Gastrocnemius medialis (tissue), 4 donors: ENCODE measurements at regions not wholly inside any gene's neighbourhood (a gene's known extent, or its start where the extent isn't known, plus 50 kb on each side); places are given as distances from the start of the nearest gene placed in this dataset.

Source experiments
- ATAC-seq, 2 donors: fragments of 150-250 bp; one replicate each; pipeline ENCODE4 v1.9.1; 2016
- DNase-seq, 2 donors: peaks; one replicate each; pipeline ENCODE4 v3.0.0-alpha.2; 2019
- H3K27ac ChIP-seq, 4 donors: fragments of 200-600 bp; sonication (generic); 1 replicate in 1 of 4; 2 replicates in 3 of 4; pipeline ENCODE4 v1.5.1; 2016 to 2018; ENCODE audit warnings: mild to moderate bottlenecking in 2 of 4, moderate library complexity in 1 of 4
- H3K27me3 ChIP-seq, 3 donors: fragments of 200-600 bp; sonication (generic) in 2 of 3; 1 replicate in 1 of 3; 2 replicates in 2 of 3; pipeline versions ENCODE4 v1.5.1 to v1.6.0; 2016 to 2019; ENCODE audit warnings: mild to moderate bottlenecking in 1 of 3, moderate library complexity in 1 of 3
- H3K36me3 ChIP-seq, 2 donors: fragments of 200-600 bp; sonication (generic) in 1 of 2; one replicate each; pipeline ENCODE4 v1.5.1; 2017 to 2018
- H3K4me1 ChIP-seq, 2 donors: fragments of 200-600 bp; sonication (generic) in 1 of 2; one replicate each; pipeline ENCODE4 v1.5.1; 2016 to 2017; ENCODE audit warnings: mild to moderate bottlenecking in 2 of 2
- H3K4me3 ChIP-seq, 4 donors: fragments of 200-600 bp; sonication (generic) in 3 of 4; 1 replicate in 1 of 4; 2 replicates in 3 of 4; pipeline ENCODE4 v1.5.1; 2016 to 2019; ENCODE audit warnings: mild to moderate bottlenecking in 2 of 4
- H3K9me3 ChIP-seq, 3 donors: fragments of 200-600 bp; sonication (generic) in 2 of 3; 1 replicate in 1 of 3; 2 replicates in 2 of 3; pipeline ENCODE4 v1.5.1; 2016 to 2019
- POLR2A ChIP-seq, 2 donors: fragments of 450-650 bp; IDR thresholded peaks; one replicate each; pipeline ENCODE4 v1.6.1; 2017; ENCODE audit warnings: antibody characterized with exemption in 2 of 2, mild to moderate bottlenecking in 2 of 2, moderate library complexity in 2 of 2
- in situ Hi-C, 4 donors: fragments of 200-750 bp; cut with MboI; loops; one replicate each; pipeline versions ENCODE4 v1.15.0 to v1.8.0; 2017; ENCODE audit warnings: low sequenced_read_pairs in 4 of 4
- intact Hi-C: fragments of 100-400 bp; cut with DNase I; formaldehyde crosslinking; loops from one replicate; pipeline ENCODE4 v1.15.1; 2023; ENCODE audit warnings: low total_unique reads
- TF ChIP-seq, protein P1 (sequence below), 5 experiments: fragments of 450-650 bp in 3 of 5; fragments of 200-600 bp in 2 of 5; sonication (generic) in 2 of 5; IDR thresholded peaks in 4 of 5; conservative IDR thresholded peaks in 1 of 5; 1 replicate in 4 of 5; 2 replicates in 1 of 5; pipeline ENCODE4 v1.5.1; 2016 to 2019; ENCODE audit warnings: antibody characterized with exemption in 5 of 5, mild to moderate bottlenecking in 3 of 5, moderate library complexity in 3 of 5

DNA sequence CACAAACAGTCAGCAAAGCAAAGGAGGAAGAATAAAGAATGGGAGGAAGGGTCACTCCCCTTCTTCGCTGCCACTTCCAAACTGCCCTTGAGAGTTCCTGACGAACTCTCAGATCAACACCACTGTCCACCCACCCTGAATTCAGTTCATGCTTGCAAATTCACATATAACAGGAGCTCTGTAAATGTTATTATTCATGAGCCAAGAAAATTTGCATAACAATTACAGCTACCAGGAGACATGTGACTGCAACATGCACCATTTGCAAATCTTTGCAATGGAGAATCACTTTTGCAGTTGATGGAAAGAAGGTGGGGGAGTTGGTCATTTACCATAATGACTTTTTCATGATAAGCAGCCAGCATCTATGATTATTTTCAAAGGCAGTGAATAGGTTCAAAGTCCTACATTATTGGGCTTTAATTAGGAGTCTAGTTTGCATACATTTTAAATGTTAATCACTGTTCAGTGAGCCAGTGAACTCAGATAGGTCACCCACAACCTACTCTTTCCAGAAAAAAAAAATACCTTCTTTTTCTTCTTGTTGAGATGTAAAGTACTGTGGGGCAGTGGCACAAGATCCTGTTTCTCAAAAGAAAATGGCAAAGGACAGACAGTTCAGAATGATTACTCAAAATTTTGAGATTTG is 149.7 kb downstream of the CAAP1 start:
- no peaks in the 10 kb centered on the region for H3K36me3 ChIP-seq
- in situ Hi-C loops (loop anchor here (10.0 to 25.0 kb wide), 2 partner anchors 232 to 244 kb away; no protein-coding TSS in a partner anchor), intact Hi-C loops (no loop called here)
- no peaks in the 10 kb centered on the region for H3K9me3 ChIP-seq
- ATAC-seq (no peak), DNase-seq (no peak)
- H3K27ac ChIP-seq: no peak overlapping the region
- TF ChIP-seq POLR2A (IDR thresholded peaks at IDR 0.05): no peak
- TF ChIP-seq, protein P1, sequence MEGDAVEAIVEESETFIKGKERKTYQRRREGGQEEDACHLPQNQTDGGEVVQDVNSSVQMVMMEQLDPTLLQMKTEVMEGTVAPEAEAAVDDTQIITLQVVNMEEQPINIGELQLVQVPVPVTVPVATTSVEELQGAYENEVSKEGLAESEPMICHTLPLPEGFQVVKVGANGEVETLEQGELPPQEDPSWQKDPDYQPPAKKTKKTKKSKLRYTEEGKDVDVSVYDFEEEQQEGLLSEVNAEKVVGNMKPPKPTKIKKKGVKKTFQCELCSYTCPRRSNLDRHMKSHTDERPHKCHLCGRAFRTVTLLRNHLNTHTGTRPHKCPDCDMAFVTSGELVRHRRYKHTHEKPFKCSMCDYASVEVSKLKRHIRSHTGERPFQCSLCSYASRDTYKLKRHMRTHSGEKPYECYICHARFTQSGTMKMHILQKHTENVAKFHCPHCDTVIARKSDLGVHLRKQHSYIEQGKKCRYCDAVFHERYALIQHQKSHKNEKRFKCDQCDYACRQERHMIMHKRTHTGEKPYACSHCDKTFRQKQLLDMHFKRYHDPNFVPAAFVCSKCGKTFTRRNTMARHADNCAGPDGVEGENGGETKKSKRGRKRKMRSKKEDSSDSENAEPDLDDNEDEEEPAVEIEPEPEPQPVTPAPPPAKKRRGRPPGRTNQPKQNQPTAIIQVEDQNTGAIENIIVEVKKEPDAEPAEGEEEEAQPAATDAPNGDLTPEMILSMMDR (IDR thresholded peaks at IDR 0.05 in 4 of 5, conservative IDR thresholded peaks at IDR 0.05 in 1 of 5): no peak
- no peaks in the 10 kb centered on the region for H3K27me3 ChIP-seq
- no peak overlapping the region for H3K4me3 ChIP-seq
- no peaks in the 10 kb centered on the region for H3K4me1 ChIP-seq

DNA sequence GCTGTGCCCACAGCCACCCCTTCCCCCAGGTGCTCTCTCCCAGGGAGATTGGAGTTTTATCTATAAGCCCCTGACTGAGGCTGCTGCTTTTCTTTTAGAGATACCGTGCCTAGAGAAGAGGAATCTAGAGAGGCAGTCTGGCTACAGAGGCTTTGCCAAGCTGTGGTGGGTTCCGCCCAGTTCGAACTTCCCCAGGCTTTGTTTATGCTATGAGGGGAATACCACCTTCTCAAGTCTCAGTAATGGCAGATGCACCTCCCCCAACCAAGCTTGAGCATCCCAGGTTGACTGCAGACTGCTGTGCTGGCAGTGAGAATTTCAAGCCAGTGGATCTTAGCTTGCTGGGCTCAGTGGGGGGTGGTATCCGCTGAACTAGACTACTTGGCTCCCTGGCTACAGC is 157.4 kb downstream of the CAAP1 start:
- no peak overlapping the region for H3K27ac ChIP-seq
- H3K27me3 ChIP-seq: no peaks in the 10 kb centered on the region

DNA sequence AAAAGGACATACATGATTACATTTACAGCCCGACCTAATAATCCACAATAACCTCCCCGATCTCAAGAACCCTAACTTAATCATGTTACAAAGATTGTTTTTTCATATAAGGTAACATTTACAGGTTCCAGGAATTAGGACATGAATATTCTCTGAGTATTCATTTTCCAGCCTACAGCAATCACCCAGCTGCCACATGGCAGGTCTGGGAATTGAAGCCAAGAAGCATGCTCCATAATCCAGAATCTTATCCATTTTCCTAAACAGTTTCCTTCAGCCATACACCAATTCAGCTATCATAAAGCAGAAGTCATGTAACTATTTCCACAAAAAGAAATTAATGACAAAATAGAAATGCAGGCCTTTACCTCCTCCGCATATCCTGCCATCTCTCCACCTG is 163.4 kb downstream of the CAAP1 start:
- H3K4me1 ChIP-seq: no peaks in the 10 kb centered on the region
- intact Hi-C loops: no loop called here
- TF ChIP-seq, protein P1 (IDR thresholded peaks at IDR 0.05 in 4 of 5, conservative IDR thresholded peaks at IDR 0.05 in 1 of 5): no peak
- TF ChIP-seq POLR2A (IDR thresholded peaks at IDR 0.05): no peak
- ATAC-seq (no peak), DNase-seq (no peak)
- no peaks in the 10 kb centered on the region for H3K36me3 ChIP-seq
- H3K9me3 ChIP-seq: no peaks in the 10 kb centered on the region
- no peak overlapping the region for H3K4me3 ChIP-seq
- in situ Hi-C loops: loop anchor here in 1 of 4 donors (25.0 kb wide), 1 partner anchor 258 kb away; no protein-coding TSS in a partner anchor
- no peak overlapping the region for H3K27ac ChIP-seq
- no peaks in the 10 kb centered on the region for H3K27me3 ChIP-seq

More for the DNA sequence above, 157.4 kb downstream of the CAAP1 start:
- Histone ChIP-seq H3K4me3 (no peak overlapping the region), H3K9me3 (no peaks in the 10 kb centered on the region), H3K4me1 (no peaks in the 10 kb centered on the region), H3K36me3 (no peaks in the 10 kb centered on the region)
- no peak for DNase-seq
- no peak for ATAC-seq
- no peak for TF ChIP-seq POLR2A (IDR thresholded peaks at IDR 0.05)
- TF ChIP-seq, protein P1 (IDR thresholded peaks at IDR 0.05 in 4 of 5, conservative IDR thresholded peaks at IDR 0.05 in 1 of 5): no peak
- intact Hi-C loops (no loop called here), in situ Hi-C loops (loop anchor here in 1 of 4 donors (25.0 kb wide), 1 partner anchor 252 kb away; no protein-coding TSS in a partner anchor)

DNA sequence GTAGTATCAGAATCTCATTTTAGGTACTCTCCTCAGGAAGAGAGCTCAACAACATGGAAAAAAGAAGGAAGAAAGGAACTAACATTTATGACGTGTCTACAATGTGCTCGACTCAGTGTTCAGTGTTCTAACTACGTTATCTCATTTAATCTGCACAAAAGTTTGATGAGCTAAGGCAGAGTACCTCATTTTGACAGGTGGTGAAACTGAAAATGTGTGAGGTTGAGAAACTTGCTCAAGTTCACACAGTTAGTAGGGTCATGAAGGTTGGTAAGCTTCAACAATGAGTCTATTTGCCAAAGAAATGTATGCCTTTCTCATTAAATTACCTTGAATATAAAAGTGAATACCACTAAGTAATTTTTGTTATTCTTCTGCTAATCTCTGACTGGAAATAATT is 165.1 kb downstream of the CAAP1 start:
- Histone ChIP-seq H3K36me3 (no peaks in the 10 kb centered on the region), H3K9me3 (no peaks in the 10 kb centered on the region), H3K27ac (no peak overlapping the region), H3K27me3 (peaks cover 0 to 2% (median 0%) of the 10 kb centered on the region in 3 donors), H3K4me3 (no peak overlapping the region), H3K4me1 (no peaks in the 10 kb centered on the region)
- intact Hi-C loops (no loop called here), in situ Hi-C loops (loop anchor here in 1 of 4 donors (25.0 kb wide), 1 partner anchor 260 kb away; no protein-coding TSS in a partner anchor)
- no peak for DNase-seq
- no peak for TF ChIP-seq POLR2A (IDR thresholded peaks at IDR 0.05)
- TF ChIP-seq, protein P1 (IDR thresholded peaks at IDR 0.05 in 4 of 5, conservative IDR thresholded peaks at IDR 0.05 in 1 of 5): no peak
- no peak for ATAC-seq
